Large intestine (tissue), 3 donors: ENCODE measurements at regions not wholly inside any gene's neighbourhood (a gene's known extent, or its start where the extent isn't known, plus 50 kb on each side); places are given as distances from the start of the nearest gene placed in this dataset.

Source experiments
- DNase-seq, 2 donors: peaks; one replicate each; pipeline versions ENCODE4 v3.0.0 to v3.0.0-alpha.2; 2013
- H3K27ac ChIP-seq: one replicate; pipeline ENCODE4 v1.5.1; 2013; ENCODE audit warnings: low read length
- H3K27me3 ChIP-seq: 2 replicates; pipeline ENCODE4 v1.6.1; 2013; ENCODE audit warnings: low read length; ENCODE audit not compliant: control insufficient read depth, insufficient read depth
- H3K36me3 ChIP-seq: 2 replicates; pipeline ENCODE4 v1.6.1; 2013; ENCODE audit warnings: low read length; ENCODE audit not compliant: control insufficient read depth, insufficient read depth
- H3K4me1 ChIP-seq: one replicate; pipeline ENCODE4 v1.6.1; 2013; ENCODE audit warnings: low read length; ENCODE audit not compliant: control insufficient read depth, insufficient read depth
- H3K4me3 ChIP-seq: one replicate; pipeline ENCODE4 v1.5.1; 2013; ENCODE audit warnings: low read length
- H3K9me3 ChIP-seq: one replicate; pipeline ENCODE4 v1.6.1; 2013; ENCODE audit warnings: mild to moderate bottlenecking, low read depth, low read length, moderate library complexity; ENCODE audit not compliant: control insufficient read depth
- WGBS: methylation state at CpG from one replicate; pipeline ENCODE4 v1.1.5; 2013; ENCODE audit warnings: low lambda C conversion rate; ENCODE audit not compliant: insufficient coverage; 5-methylcytosine and 5-hydroxymethylcytosine counted together

- Histone ChIP-seq H3K4me1 (peaks cover 26% of the 10 kb centered on the region), H3K27ac (peak overlapping the region; percentile 63), H3K9me3 (no peaks in the 10 kb centered on the region), H3K36me3 (no peaks in the 10 kb centered on the region), H3K27me3 (no peaks in the 10 kb centered on the region), H3K4me3 (no peak overlapping the region)
- 60% methylated on average over 1 of the region's 12 CpGs for WGBS
- peak; percentile 90 to 92 for DNase-seq
These were observed 339.0 kb downstream of the RFC3 start for GRCh38 chr13:34156841-34157365.

- no peak overlapping the region for H3K4me3 ChIP-seq
- peaks cover 17% of the 10 kb centered on the region for H3K4me1 ChIP-seq
- H3K9me3 ChIP-seq = no peaks in the 10 kb centered on the region
- H3K27ac ChIP-seq = no peak overlapping the region
- WGBS = no CpG with 5 or more reads among the region's 3 CpGs
- H3K36me3 ChIP-seq = no peaks in the 10 kb centered on the region
- H3K27me3 ChIP-seq = no peaks in the 10 kb centered on the region
- DNase-seq = no peak
These were observed 342.0 kb downstream of the RFC3 start for GRCh38 chr13:34159946-34160345.

GRCh38 chr13:34161931-34162543 lies 344.1 kb downstream of the RFC3 start:
- H3K4me3 ChIP-seq = no peak overlapping the region
- H3K27me3 ChIP-seq = no peaks in the 10 kb centered on the region
- peaks cover 6% of the 10 kb centered on the region for H3K4me1 ChIP-seq
- H3K36me3 ChIP-seq = no peaks in the 10 kb centered on the region
- H3K27ac ChIP-seq = peak overlapping the region; percentile 27
- H3K9me3 ChIP-seq = no peaks in the 10 kb centered on the region
- DNase-seq = peak in 1 of 2 donors; percentile 25
- WGBS = 0% methylated on average over 1 of the region's 5 CpGs

- Histone ChIP-seq H3K27me3 (no peaks in the 10 kb centered on the region), H3K9me3 (no peaks in the 10 kb centered on the region), H3K27ac (no peak overlapping the region), H3K36me3 (no peaks in the 10 kb centered on the region), H3K4me3 (no peak overlapping the region), H3K4me1 (peaks cover 2% of the 10 kb centered on the region)
- no peak for DNase-seq
- 40% methylated on average over 1 of the region's 3 CpGs for WGBS
These were observed 344.6 kb downstream of the RFC3 start for GRCh38 chr13:34162544-34162933.

GRCh38 chr13:34164582-34164981 lies 346.6 kb downstream of the RFC3 start:
- DNase-seq = no peak
- H3K9me3 ChIP-seq = no peaks in the 10 kb centered on the region
- no peaks in the 10 kb centered on the region for H3K4me1 ChIP-seq
- 100% methylated on average over 1 of the region's 6 CpGs for WGBS
- no peaks in the 10 kb centered on the region for H3K36me3 ChIP-seq
- no peak overlapping the region for H3K4me3 ChIP-seq
- H3K27me3 ChIP-seq = no peaks in the 10 kb centered on the region
- no peak overlapping the region for H3K27ac ChIP-seq

- Histone ChIP-seq H3K4me1 (no peaks in the 10 kb centered on the region), H3K36me3 (no peaks in the 10 kb centered on the region), H3K27ac (no peak overlapping the region), H3K27me3 (no peaks in the 10 kb centered on the region), H3K9me3 (no peaks in the 10 kb centered on the region), H3K4me3 (no peak overlapping the region)
- no peak for DNase-seq
- no CpG with 5 or more reads among the region's 7 CpGs for WGBS
These were observed 347.2 kb downstream of the RFC3 start for GRCh38 chr13:34165158-34165557.

- Histone ChIP-seq H3K27ac (no peak overlapping the region), H3K27me3 (no peaks in the 10 kb centered on the region), H3K4me1 (no peaks in the 10 kb centered on the region), H3K36me3 (no peaks in the 10 kb centered on the region), H3K4me3 (no peak overlapping the region), H3K9me3 (no peaks in the 10 kb centered on the region)
- DNase-seq = no peak
- 100% methylated on average over 1 of the region's 2 CpGs for WGBS
These were observed 348.5 kb downstream of the RFC3 start for GRCh38 chr13:34166406-34166805.

- Histone ChIP-seq H3K27me3 (no peaks in the 10 kb centered on the region), H3K4me1 (no peaks in the 10 kb centered on the region), H3K9me3 (no peaks in the 10 kb centered on the region), H3K4me3 (no peak overlapping the region), H3K27ac (no peak overlapping the region), H3K36me3 (no peaks in the 10 kb centered on the region)
- 100% methylated on average over 1 of the region's 2 CpGs for WGBS
- no peak for DNase-seq
These were observed 349.4 kb downstream of the RFC3 start for GRCh38 chr13:34167347-34167746.

GRCh38 chr13:34172048-34172447 lies 354.1 kb downstream of the RFC3 start:
- Histone ChIP-seq H3K9me3 (no peaks in the 10 kb centered on the region), H3K4me1 (no peaks in the 10 kb centered on the region), H3K4me3 (no peak overlapping the region), H3K27me3 (no peaks in the 10 kb centered on the region), H3K27ac (no peak overlapping the region), H3K36me3 (no peaks in the 10 kb centered on the region)
- DNase-seq = no peak

GRCh38 chr13:34174671-34175145 lies 356.8 kb downstream of the RFC3 start:
- WGBS = 20% methylated on average over 1 of the region's 2 CpGs
- no peak for DNase-seq
- Histone ChIP-seq H3K27me3 (no peaks in the 10 kb centered on the region), H3K9me3 (no peaks in the 10 kb centered on the region), H3K36me3 (no peaks in the 10 kb centered on the region), H3K4me3 (no peak overlapping the region), H3K4me1 (no peaks in the 10 kb centered on the region), H3K27ac (no peak overlapping the region)

GRCh38 chr13:34175551-34175950 lies 357.6 kb downstream of the RFC3 start:
- no CpG with 5 or more reads among the region's 2 CpGs for WGBS
- Histone ChIP-seq H3K9me3 (no peaks in the 10 kb centered on the region), H3K27me3 (no peaks in the 10 kb centered on the region), H3K4me3 (no peak overlapping the region), H3K36me3 (no peaks in the 10 kb centered on the region), H3K27ac (no peak overlapping the region), H3K4me1 (no peaks in the 10 kb centered on the region)
- DNase-seq = no peak
